Right lobe of liver (tissue), 4 donors: ENCODE measurements at regions not wholly inside any gene's neighbourhood (a gene's known extent, or its start where the extent isn't known, plus 50 kb on each side); places are given as distances from the start of the nearest gene placed in this dataset.

Experiments used
- CTCF ChIP-seq, 4 donors: fragments of 200-600 bp in 3 of 4; fragments of 450-650 bp in 1 of 4; IDR thresholded peaks; one replicate each; pipeline versions ENCODE4 v1.5.1 to v1.8.0; 2016 to 2022; ENCODE audit warnings: antibody characterized with exemption in 4 of 4, mild to moderate bottlenecking in 2 of 4
- POLR2A ChIP-seq: fragments of 450-650 bp; IDR thresholded peaks from one replicate; pipeline ENCODE4 v1.6.1; 2017; ENCODE audit warnings: antibody characterized with exemption, mild to moderate bottlenecking
- donor health status: DM: no; HTN: no; CAD: no.
- donor health status: DM: no; HTN: no; CAD: no.
- donor health status: DM: no; HTN: yes; CAD: no.

- TF ChIP-seq CTCF (IDR thresholded peaks at IDR 0.05) (no peak), POLR2A (no peak)
Measured at GRCh38 chr4:144304025-144304424, 163.5 kb upstream of the GYPA start.
